CD4-positive, alpha-beta T cell treated with Interferon gamma for 1 hour (primary cell): ENCODE measurements at regions not wholly inside any gene's neighbourhood (a gene's known extent, or its start where the extent isn't known, plus 50 kb on each side); places are given as distances from the start of the nearest gene placed in this dataset.
"Not testable (repeated sequence)": the region's sequence is repeated elsewhere in the genome, so short reads cannot be mapped to it uniquely, and the experiment has no call there.

Experiments
- DNase-seq: peaks from one replicate; pipeline ENCODE4 v3.0.0-alpha.2; 2020

GRCh38 chr3:70620956-70621355 is 308.5 kb upstream of the MDFIC2 start:
- no peak for DNase-seq

DNA sequence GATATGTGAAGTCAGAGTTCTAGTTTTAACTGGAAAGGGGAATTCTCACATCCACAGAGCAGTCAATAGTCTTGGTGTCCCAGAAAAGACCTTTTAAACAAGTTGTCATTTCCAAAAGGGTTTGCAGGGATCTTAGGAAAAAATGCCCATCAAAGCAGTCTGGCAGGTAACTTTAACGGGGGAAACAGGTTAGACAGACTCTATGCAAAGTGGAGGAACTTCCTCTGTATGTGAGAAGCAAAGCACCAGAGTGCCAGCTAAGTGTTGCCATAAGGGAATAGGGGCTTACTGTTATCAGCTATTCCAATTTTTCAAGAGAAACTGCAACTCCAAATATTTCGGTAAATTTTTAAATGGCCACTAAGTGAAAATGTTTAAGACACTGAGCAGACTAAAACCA is 307.9 kb upstream of the MDFIC2 start:
- no peak for DNase-seq

DNA sequence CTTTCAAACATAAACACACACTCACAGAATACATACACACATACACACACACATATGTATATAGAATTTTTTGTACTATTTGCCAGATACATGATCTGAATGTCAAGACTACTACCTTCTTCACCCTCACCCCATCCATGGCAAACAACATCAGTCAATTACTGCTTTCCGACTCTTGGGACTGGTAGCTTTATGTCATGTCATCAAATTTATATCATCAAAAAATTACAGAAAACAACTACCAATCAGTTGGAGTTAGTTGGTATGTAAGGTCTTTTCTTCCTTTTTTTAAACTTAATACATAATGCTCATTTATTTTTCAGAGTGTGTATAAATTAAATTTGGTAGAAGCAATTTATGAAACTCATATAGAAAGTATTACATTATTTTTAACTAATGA is 305.7 kb upstream of the MDFIC2 start:
- DNase-seq: no peak

DNA sequence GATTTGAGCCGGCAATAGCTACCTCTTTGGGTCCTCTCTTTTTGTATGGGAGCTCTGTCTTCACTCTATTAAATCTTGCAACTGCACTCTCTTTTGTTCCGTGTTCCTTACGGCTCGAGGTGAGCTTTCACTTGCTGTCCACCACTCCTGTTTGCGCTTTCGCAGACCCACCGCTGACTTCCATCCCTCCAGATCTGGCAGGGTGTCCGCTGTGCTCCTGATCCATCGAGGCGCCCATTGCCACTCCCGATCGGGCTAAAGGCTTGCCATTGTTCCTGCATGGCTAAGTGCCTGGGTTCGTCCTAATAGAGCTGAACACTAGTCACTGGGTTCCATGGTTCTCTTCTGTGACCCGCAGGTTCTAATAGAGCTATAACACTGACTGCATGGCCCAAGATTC is 304.9 kb upstream of the MDFIC2 start:
- DNase-seq: not testable (repeated sequence)

GRCh38 chr3:70615286-70615685 is 302.8 kb upstream of the MDFIC2 start:
- DNase-seq: no peak

- DNase-seq: no peak
Measured at GRCh38 chr3:70614111-70614510, 301.7 kb upstream of the MDFIC2 start.

GRCh38 chr3:70612920-70613319 is 300.5 kb upstream of the MDFIC2 start:
- no peak for DNase-seq

DNA sequence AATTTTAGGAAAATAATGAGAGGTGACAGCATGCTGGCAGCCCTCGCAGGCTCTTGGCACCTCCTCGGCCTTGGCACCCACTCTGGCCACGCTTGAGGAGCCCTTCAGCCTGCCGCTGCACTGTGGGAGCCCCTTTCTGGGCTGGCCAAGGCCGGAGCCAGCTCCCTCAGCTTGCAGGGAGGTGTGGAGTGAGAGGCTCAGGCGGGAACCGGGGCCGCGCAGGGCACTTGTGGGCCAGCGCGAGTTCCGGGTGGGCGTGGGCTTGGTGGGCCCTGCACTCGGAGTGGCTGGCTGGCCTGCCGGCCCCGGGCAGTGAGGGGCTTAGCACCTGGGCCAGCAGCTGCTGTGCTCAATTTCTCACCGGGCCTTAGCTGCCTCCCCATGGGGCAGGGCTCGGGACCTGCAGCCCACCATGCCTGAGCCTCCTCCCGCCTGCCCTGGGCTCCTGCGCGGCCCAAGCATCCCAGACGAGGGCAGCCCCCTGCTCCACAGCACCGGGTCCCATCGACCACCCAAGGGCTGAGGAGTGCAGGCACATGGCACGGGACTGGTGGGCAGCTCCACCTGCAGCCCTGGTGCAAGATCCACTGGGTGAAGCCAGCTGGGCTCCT is 299.3 kb upstream of the MDFIC2 start:
- DNase-seq: not testable (repeated sequence)

- DNase-seq: no peak
Measured at GRCh38 chr3:70608434-70608833, 296.0 kb upstream of the MDFIC2 start.

DNA sequence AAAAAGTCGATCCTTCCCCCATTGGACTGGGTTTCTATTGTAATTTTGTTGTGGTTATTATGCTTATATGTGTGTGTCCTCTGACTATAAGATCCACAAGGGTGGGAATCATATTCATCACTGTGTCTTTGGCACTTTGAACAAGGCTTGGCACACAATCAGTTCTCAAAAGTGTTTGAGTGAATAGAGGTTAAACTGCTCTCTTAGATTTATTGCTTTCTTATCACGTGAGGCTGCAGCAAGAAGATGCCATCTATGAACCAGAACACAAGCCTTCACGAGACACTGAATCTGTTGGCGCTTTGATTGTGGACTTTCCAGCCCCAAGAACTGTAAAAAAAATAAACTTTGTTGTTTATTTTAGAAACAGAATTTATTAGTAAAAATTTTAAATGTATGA is 295.0 kb upstream of the MDFIC2 start:
- DNase-seq: no peak

- DNase-seq: no peak
Measured at GRCh38 chr3:70606018-70606417, 293.6 kb upstream of the MDFIC2 start.

DNA sequence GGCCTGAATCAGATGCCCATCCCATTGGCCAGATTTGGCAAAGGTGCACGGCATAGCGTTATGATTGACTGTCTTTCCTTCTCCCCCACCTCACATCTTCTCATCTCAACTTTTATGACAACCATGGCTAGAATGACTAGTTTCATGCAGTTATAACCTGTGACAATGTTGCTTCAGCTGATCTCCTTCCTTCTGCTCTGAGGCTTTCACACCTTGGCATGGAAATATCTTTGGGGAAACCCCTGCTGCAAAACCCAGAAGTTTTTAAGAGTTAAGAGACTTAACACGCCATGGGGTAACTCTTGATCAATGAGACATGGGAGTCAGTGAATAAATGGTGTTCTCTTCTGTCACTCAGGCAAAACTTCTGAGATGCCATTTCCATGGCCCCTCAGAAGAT is 290.7 kb upstream of the MDFIC2 start:
- DNase-seq: no peak

DNA sequence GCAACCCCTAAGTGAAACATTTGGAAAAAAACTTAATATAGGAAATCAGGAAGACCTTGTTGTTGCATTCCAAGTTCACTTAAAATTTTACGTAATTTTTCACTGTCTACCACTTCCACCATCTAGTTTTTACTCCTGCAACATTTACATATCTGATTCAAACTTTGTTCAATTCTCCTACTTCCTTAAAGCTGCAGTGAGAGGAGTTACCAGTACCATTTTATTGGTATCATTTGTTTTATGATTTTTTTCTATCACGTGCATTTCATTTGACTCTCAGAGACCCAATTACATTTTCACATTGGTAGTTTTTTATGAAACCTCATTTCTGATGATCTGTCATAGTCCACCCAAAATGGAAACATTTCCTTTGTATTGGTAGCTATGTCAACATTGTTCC is 284.9 kb upstream of the MDFIC2 start:
- no peak for DNase-seq

DNA sequence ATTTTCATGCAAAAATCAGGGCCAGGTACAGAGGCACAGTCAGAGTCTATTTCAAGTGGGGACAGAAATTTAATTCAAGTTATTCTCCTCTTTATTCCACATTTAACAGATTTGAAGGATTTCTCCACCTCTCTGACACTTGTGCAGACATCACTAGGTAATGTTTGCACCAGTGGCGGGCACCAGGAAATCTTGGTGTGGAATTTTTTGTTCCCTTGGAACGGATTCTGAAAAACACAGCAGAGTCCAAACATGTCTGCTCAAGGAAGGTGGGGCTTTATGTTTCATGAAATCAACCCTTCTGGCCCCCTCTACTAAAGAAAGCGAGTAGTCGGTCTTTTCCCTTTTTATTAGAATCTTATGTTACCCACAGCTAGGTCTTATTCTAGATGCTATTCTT is 271.2 kb upstream of the MDFIC2 start:
- DNase-seq: no peak

DNA sequence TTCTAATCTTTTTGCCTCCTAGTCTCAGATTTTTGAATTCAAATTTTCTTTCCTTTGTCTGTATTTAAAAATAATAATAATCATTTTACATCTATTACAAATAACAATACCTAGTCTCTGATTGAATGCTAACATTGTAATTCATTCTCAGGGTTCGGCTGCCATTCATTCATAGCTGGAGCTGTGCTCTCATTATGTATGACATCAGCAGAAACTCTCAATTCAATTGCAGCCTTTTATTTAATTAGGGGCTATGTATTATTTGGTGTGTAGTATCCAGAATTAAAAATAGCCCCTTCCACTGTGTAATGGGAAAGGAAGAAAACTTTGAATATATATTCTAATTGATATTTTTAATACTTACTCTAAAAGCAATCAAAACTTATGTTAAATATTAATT is 270.4 kb upstream of the MDFIC2 start:
- no peak for DNase-seq

DNA sequence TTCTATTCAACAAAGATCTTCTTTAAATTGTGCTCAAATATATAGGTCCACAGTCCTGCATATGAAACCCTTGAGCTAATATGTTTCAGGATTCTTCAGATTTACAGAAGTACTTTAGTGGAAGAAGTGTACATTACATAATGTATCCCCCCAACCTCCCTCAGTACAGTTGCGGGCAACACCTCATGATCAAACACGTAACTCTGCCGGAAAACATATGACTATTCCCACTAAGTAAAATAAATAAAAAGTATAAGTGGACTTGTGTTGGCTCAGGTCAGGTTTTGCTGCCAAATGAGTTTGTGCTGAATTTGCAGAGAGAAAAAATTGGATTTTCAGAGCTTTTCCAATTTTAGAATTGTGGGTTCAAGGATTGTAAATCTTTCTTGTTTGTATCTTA is 267.6 kb upstream of the MDFIC2 start:
- DNase-seq: no peak

- DNase-seq: no peak
Measured at GRCh38 chr3:70571696-70572095, 259.3 kb upstream of the MDFIC2 start.

- no peak for DNase-seq
Measured at GRCh38 chr3:70570584-70570983, 258.1 kb upstream of the MDFIC2 start.

- DNase-seq: no peak
Measured at GRCh38 chr3:70568626-70569025, 256.2 kb upstream of the MDFIC2 start.

GRCh38 chr3:70565861-70566260 is 253.4 kb upstream of the MDFIC2 start:
- no peak for DNase-seq

DNA sequence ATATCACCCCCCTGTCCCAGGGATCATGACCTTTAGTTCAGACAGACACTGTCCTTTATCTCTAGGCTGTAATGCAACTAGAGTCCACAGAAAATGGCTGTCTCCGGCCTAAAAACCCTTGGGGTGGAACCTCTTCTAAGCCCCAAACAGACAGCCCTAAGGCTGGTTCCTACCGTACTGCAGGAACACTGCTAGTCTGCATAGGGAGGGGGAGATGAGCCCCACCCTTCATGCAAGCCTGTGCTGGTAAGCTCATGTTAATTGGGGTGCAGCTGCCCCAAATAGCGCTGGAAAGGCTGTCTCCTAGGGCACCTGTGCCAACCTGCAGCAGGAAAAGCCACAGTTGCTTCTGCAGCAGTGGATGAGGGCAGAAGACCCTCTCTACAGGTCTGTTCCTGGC is 252.1 kb upstream of the MDFIC2 start:
- DNase-seq: no peak

GRCh38 chr3:70561796-70562195 is 249.4 kb upstream of the MDFIC2 start:
- DNase-seq: no peak

GRCh38 chr3:70558956-70559355 is 246.5 kb upstream of the MDFIC2 start:
- DNase-seq: no peak

DNA sequence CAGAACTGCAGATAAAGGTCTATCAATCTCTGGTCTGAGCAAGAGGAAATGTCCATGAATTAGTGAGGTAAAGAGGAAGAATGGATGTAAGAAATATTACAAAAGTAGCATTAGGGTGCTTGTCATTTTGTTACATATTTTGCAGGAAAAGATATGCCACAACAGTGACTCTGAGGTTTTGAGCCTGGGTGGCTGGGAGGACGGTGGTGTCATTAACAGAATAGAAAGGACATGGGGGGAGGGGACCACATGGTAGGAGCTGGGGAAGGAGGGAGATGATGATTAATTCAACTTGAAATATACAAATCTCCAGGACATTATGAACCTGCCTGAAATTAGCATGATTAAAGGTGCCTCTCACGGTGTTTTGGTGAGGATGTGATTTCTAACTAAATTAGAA is 245.5 kb upstream of the MDFIC2 start:
- no peak for DNase-seq

- no peak for DNase-seq
Measured at GRCh38 chr3:70556056-70556455, 243.6 kb upstream of the MDFIC2 start.

DNA sequence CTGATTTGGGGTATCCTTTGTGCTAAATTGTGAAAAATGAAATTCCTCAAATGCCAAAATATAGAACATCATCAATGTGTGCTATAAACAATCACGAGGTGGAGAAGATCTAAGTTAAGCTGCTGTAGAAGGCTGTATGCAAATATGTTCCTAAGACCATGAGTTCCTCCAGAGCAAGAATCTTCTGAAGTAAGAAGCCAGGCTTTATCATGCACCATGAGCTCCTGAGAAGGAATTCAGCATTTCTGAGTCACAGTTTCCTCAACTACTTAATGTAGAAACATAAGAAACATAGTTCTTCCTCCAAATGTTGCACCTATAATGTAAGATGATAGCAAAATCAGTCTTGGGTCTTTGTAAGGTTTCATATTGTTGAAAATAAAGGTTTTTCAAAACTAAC is 241.7 kb upstream of the MDFIC2 start:
- no peak for DNase-seq
